Pancreas (tissue), 10 donors: ENCODE measurements at regions not wholly inside any gene's neighbourhood (a gene's known extent, or its start where the extent isn't known, plus 50 kb on each side); places are given as distances from the start of the nearest gene placed in this dataset.

Experiments used
- ATAC-seq, 4 donors: fragments of 200-7000 bp; cut with Tn5 transposase; one replicate each; pipeline versions ENCODE4 v1.8.0 to v1.9.1; 2020; ENCODE audit warnings: mild to moderate bottlenecking in 4 of 4, moderate library complexity in 4 of 4
- DNase-seq, 6 donors: peaks; one replicate each; pipeline ENCODE4 v3.0.0-alpha.2; 2020
- FAIRE-seq: peaks from 2 replicates; lab custom pipeline; 2012; peaks lifted over from hg19 to GRCh38; lab: Jason Lieb, UNC
- H3K27ac ChIP-seq, 4 donors: fragments of 200-600 bp; sonication (generic); 1 replicate in 3 of 4; 2 replicates in 1 of 4; pipeline versions ENCODE4 v1.5.0 to v1.8.0; 2020
- H3K27me3 ChIP-seq, 4 donors: fragments of 200-600 bp; one replicate each; pipeline ENCODE4 v1.8.0; 2021
- H3K36me3 ChIP-seq, 3 donors: fragments of 200-600 bp; sonication (generic) in 1 of 3; one replicate each; pipeline versions ENCODE4 v1.5.0 to v1.8.0; 2020 to 2021
- H3K4me1 ChIP-seq, 3 donors: fragments of 200-600 bp; one replicate each; pipeline ENCODE4 v1.8.0; 2021
- H3K4me3 ChIP-seq, 4 donors: fragments of 200-600 bp; sonication (generic) in 2 of 4; one replicate each; pipeline versions ENCODE4 v1.5.0 to v1.8.0; 2020 to 2021
- H3K9me3 ChIP-seq, 4 donors: fragments of 200-600 bp; one replicate each; pipeline ENCODE4 v1.8.0; 2021
- WGBS, 2 donors: extraction: QIAGEN DNeasy Blood & Tissue Kit; methylation state at CpG; one replicate each; pipeline ENCODE4 v1.1.7; 2013; 5-methylcytosine and 5-hydroxymethylcytosine counted together
- intact Hi-C, 3 donors: fragments of 100-400 bp; cut with DNase I; formaldehyde crosslinking; loops; one replicate each; pipeline versions ENCODE4 v1.11.1 to v1.14.2; 2022
- TF ChIP-seq, protein P1 (sequence below), 4 donors: fragments of 200-600 bp; sonication (generic) in 3 of 4; IDR thresholded peaks; one replicate each; pipeline versions ENCODE4 v1.5.0 to v1.8.0; 2021; ENCODE audit warnings: antibody characterized with exemption in 4 of 4
- donor health status: healthy with polysubstance abuse.
- donor health status: DM: no; HTN: no; CAD: no; lungs with moderate emphysema.
- donor health status: DM: no; HTN: no; CAD: no.
- donor health status: control.
- donor health status: control.
- donor health status: Bipolar disorder and iron deficiency.
- donor health status: DM: yes; HTN: yes; CAD: no.
- donor health status: DM: no; HTN: no; CAD: no.
- donor health status: DM: no; HTN: no; CAD: no.
- donor health status: DM: yes; HTN: yes; CAD: no.

DNA sequence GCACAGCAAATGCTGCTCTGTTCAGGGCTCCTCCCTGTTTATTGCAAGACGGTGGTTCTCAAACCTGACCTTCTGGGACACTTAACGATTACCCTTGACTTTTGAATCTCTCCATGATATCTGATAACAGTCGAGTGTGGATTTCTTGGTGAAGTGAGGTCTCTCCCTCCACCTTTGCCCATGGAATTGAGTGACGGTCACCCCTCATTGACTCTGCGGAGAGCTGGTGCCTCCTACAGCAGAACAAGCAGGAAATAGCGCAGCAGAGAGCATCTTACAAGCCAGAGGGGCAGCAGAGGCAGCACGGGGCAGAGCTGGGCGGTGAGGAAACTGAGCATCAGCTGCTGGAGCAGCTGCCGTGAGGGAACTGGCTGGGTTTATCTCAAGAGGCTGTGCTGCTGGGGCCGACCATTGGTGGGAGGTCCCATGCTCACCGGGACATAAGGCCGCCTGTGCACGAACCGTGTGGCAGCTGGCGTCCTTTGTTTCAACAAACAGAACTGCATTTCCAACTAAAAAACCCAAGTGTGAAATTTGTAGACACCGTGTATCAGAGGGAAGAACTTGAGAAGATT is 189.8 kb downstream of the MTRR start:
- no peak for ATAC-seq

DNA sequence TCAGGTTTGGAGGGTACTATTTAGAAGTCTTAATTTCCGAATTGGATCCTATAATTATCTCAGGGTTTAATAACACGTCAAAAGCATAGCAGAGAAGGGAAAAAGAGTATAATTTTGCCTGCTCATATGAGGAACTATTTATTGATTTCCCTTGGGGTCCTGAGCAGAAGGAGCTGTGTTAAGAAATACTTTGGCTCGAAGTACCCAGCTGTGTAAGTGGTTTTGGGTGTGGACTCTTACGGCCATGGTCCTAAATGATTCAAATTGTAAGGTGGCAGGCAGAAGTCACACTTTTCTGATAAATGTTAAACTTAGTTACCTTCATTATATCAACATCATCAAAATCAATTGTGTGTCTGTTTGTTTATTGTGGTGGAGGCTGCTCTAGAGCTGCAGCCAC is 190.4 kb downstream of the MTRR start:
- no peak overlapping the region for H3K4me3 ChIP-seq

More for the DNA sequence above, 189.8 kb downstream of the MTRR start:
- no peaks in the 10 kb centered on the region for H3K36me3 ChIP-seq
- H3K27me3 ChIP-seq = peaks cover 0 to 8% (median 0%) of the 10 kb centered on the region in 4 donors
- WGBS, 2 donors = 77 to 88% methylated on average over 16 of the region's 16 CpGs
- no peak for DNase-seq
- H3K9me3 ChIP-seq = no peaks in the 10 kb centered on the region
- TF ChIP-seq, protein P1, sequence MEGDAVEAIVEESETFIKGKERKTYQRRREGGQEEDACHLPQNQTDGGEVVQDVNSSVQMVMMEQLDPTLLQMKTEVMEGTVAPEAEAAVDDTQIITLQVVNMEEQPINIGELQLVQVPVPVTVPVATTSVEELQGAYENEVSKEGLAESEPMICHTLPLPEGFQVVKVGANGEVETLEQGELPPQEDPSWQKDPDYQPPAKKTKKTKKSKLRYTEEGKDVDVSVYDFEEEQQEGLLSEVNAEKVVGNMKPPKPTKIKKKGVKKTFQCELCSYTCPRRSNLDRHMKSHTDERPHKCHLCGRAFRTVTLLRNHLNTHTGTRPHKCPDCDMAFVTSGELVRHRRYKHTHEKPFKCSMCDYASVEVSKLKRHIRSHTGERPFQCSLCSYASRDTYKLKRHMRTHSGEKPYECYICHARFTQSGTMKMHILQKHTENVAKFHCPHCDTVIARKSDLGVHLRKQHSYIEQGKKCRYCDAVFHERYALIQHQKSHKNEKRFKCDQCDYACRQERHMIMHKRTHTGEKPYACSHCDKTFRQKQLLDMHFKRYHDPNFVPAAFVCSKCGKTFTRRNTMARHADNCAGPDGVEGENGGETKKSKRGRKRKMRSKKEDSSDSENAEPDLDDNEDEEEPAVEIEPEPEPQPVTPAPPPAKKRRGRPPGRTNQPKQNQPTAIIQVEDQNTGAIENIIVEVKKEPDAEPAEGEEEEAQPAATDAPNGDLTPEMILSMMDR (IDR thresholded peaks at IDR 0.05) = no peak
- FAIRE-seq = no peak
- no peak overlapping the region for H3K27ac ChIP-seq
- H3K4me1 ChIP-seq = no peaks in the 10 kb centered on the region
- intact Hi-C loops = no loop called here
- H3K4me3 ChIP-seq = no peak overlapping the region

DNA sequence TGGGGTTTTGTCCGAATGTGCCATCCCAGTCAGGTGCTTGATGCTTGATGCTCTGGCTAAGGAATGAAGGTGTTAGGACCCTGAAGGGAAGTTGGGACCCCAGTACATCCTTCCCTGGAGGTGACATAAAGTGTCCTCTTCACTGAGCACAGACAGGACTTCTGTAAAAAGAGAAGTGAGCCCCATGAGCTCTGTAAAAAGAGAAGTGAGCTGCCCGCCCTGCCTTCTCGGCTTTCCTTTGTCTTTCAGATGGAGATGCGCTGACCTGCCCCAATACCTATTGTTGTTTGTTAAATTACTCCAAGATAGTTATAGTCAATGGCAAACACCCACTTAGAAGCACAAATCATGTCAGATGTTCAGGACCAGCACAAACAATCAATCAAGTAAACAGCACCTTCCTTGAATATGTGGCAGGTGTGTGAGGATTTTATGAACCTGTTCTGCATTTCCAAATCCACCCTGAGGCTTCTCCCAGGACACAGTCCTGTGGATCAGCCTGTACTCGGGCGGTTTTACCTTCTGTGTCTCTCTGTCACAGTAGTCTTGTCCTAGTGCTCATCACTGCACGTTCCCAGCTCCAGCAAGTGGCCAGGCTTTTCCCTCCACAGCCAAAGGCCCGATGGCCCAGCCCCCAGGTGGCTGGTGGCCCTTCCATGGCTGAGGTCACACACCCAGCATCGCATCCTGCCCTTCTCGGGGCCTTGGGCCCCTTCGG is 191.4 kb downstream of the MTRR start:
- H3K36me3 ChIP-seq = no peaks in the 10 kb centered on the region
- no peaks in the 10 kb centered on the region for H3K9me3 ChIP-seq
- no peak overlapping the region for H3K27ac ChIP-seq
- intact Hi-C loops = no loop called here
- FAIRE-seq = no peak
- no peak for ATAC-seq
- DNase-seq = no peak
- no peak overlapping the region for H3K4me3 ChIP-seq
- TF ChIP-seq, protein P1 (IDR thresholded peaks at IDR 0.05) = no peak
- no peaks in the 10 kb centered on the region for H3K27me3 ChIP-seq
- WGBS, 2 donors = 65 to 79% methylated on average over 11 of the region's 11 CpGs
- H3K4me1 ChIP-seq = no peaks in the 10 kb centered on the region

More for the DNA sequence above, 190.4 kb downstream of the MTRR start:
- intact Hi-C loops = no loop called here
- WGBS, 2 donors = 65 to 71% methylated on average over 4 of the region's 4 CpGs
- FAIRE-seq (no peak), DNase-seq (no peak), ATAC-seq (no peak)
- Histone ChIP-seq H3K27me3 (peaks cover 0 to 5% (median 0%) of the 10 kb centered on the region in 4 donors), H3K4me1 (no peaks in the 10 kb centered on the region), H3K36me3 (no peaks in the 10 kb centered on the region), H3K27ac (no peak overlapping the region), H3K9me3 (no peaks in the 10 kb centered on the region)
- TF ChIP-seq, protein P1 (IDR thresholded peaks at IDR 0.05) = no peak

DNA sequence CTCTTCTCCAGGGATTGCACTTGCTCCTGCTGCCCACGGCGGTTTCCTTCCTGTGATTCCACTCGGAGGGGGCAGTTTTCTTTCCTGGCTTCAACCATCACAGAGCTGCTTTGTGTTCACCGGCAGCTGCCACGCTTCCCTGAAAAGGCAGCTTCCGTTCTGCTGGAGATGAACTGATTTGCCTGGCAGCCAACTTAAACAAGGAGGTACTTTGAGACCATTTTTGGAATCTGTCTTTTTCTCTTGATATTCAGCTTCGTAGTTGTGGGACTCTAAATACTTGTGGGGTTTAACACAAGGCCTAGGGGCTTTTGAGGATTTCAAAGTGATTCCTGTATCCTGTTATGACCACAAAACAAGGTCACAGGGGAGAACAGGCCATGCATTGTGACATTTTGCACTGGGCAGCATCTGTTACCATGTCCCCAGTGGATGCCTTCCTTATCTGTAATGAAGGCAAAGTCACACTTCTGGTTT is 192.0 kb downstream of the MTRR start:
- no peaks in the 10 kb centered on the region for H3K27me3 ChIP-seq
- intact Hi-C loops = no loop called here
- WGBS, 2 donors = 36 to 51% methylated on average over 7 of the region's 7 CpGs
- DNase-seq (no peak), FAIRE-seq (no peak), ATAC-seq (no peak)
- no peak overlapping the region for H3K4me3 ChIP-seq
- no peak overlapping the region for H3K27ac ChIP-seq
- TF ChIP-seq, protein P1 (IDR thresholded peaks at IDR 0.05) = no peak
- H3K9me3 ChIP-seq = no peaks in the 10 kb centered on the region
- H3K4me1 ChIP-seq = no peaks in the 10 kb centered on the region
- no peaks in the 10 kb centered on the region for H3K36me3 ChIP-seq

DNA sequence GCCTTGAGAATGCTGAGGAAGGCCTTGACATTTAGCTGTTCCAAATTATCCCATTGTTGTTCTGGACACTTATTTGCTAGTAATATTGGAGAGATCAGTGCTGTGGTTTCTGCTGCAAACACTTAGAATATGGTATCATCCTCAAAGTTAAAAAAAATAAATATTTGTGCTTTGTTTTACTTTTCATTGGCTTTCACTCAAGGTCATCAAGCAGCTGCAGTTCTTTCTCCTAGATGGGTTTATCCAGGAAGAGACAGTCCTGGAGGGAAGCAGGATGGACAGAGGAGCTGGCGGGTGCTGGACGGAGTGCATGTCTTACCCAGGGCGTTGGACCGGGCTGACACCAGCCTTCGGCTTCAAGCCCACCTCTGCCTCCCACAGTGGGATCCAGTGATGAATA is 193.6 kb downstream of the MTRR start:
- peaks cover 0 to 3% (median 0%) of the 10 kb centered on the region in 4 donors for H3K27me3 ChIP-seq

More for the DNA sequence above, 193.6 kb downstream of the MTRR start:
- TF ChIP-seq, protein P1 (IDR thresholded peaks at IDR 0.05) = no peak
- FAIRE-seq = no peak
- Histone ChIP-seq H3K4me3 (no peak overlapping the region), H3K27ac (no peak overlapping the region), H3K4me1 (no peaks in the 10 kb centered on the region), H3K36me3 (no peaks in the 10 kb centered on the region), H3K9me3 (no peaks in the 10 kb centered on the region)
- WGBS, 2 donors = 86 to 92% methylated on average over 5 of the region's 5 CpGs
- ATAC-seq = no peak
- intact Hi-C loops = no loop called here
- no peak for DNase-seq
